Erythroblast (primary cell): ENCODE measurements at regions not wholly inside any gene's neighbourhood (a gene's known extent, or its start where the extent isn't known, plus 50 kb on each side); places are given as distances from the start of the nearest gene placed in this dataset.

Source experiments
- GATA1 ChIP-seq: IDR thresholded peaks from 2 replicates; pipeline ENCODE4 v1.6.1; 2011; ENCODE audit warnings: low read depth, mild to moderate bottlenecking, control low read depth, low read length, moderate library complexity
- POLR2A ChIP-seq: IDR thresholded peaks from 2 replicates; pipeline ENCODE4 v1.6.1; 2011; ENCODE audit warnings: mild to moderate bottlenecking, low read length

GRCh38 chr3:154990543-154990942 lies 89.6 kb upstream of the MME start:
- TF ChIP-seq POLR2A (no peak), GATA1 (no peak)
